HEK293T (cell line): ENCODE measurements at regions not wholly inside any gene's neighbourhood (a gene's known extent, or its start where the extent isn't known, plus 50 kb on each side); places are given as distances from the start of the nearest gene placed in this dataset.

ENCODE experiments used
- CTCF ChIA-PET: fragments of 350-600 bp; formaldehyde crosslinking; extraction: SDS; loops from one replicate; lab custom pipeline; 2021; ENCODE audit warnings: antibody characterized with exemption, inconsistent platforms; lab: Yijun Ruan, JAX
- POLR2A ChIA-PET: fragments of 350-600 bp; formaldehyde crosslinking; extraction: SDS; loops from one replicate; lab custom pipeline; 2020; ENCODE audit warnings: antibody characterized with exemption, inconsistent platforms; lab: Yijun Ruan, JAX
- DNase-seq: peaks from one replicate; pipeline ENCODE4 v3.0.0; 2012; ENCODE audit warnings: mixed read lengths; ENCODE audit errors: extremely low spot score
- ARNT ChIP-seq: fragments of 450-650 bp; IDR thresholded peaks from 2 replicates; pipeline ENCODE4 v1.6.1; 2017; ENCODE audit warnings: mild to moderate bottlenecking
- BHLHE40 ChIP-seq: fragments of 450-650 bp; IDR thresholded peaks from 2 replicates; pipeline ENCODE4 v1.6.1; 2016; ENCODE audit warnings: mild to moderate bottlenecking, moderate library complexity, borderline replicate concordance
- CTBP1 ChIP-seq: fragments of 450-650 bp; IDR thresholded peaks from 2 replicates; pipeline ENCODE4 v1.6.1; 2016; ENCODE audit warnings: borderline replicate concordance
- FOXA1 ChIP-seq: fragments of 450-650 bp; IDR thresholded peaks from 2 replicates; pipeline ENCODE4 v1.6.1; 2016; ENCODE audit warnings: mild to moderate bottlenecking
- FOXK2 ChIP-seq: fragments of 450-650 bp; IDR thresholded peaks from 2 replicates; pipeline ENCODE4 v1.6.1; 2016; ENCODE audit warnings: mild to moderate bottlenecking
- FOXM1 ChIP-seq: fragments of 450-650 bp; IDR thresholded peaks from 2 replicates; pipeline ENCODE4 v1.6.1; 2017; ENCODE audit warnings: mild to moderate bottlenecking, borderline replicate concordance
- HDGF ChIP-seq: fragments of 450-650 bp; IDR thresholded peaks from 2 replicates; pipeline ENCODE4 v1.6.1; 2017; ENCODE audit warnings: antibody characterized with exemption, borderline replicate concordance
- L3MBTL2 ChIP-seq: fragments of 450-650 bp; conservative IDR thresholded peaks from 2 replicates; pipeline ENCODE4 v1.6.1; 2016; ENCODE audit warnings: mild to moderate bottlenecking
- LEF1 ChIP-seq: fragments of 450-650 bp; IDR thresholded peaks from 2 replicates; pipeline ENCODE4 v1.6.1; 2017; ENCODE audit warnings: mild to moderate bottlenecking, borderline replicate concordance
- NFRKB ChIP-seq: fragments of 450-650 bp; IDR thresholded peaks from 2 replicates; pipeline ENCODE4 v1.6.1; 2016; ENCODE audit warnings: mild to moderate bottlenecking, moderate library complexity
- SP1 ChIP-seq: fragments of 450-650 bp; IDR thresholded peaks from 2 replicates; pipeline ENCODE4 v1.6.1; 2017
- SUZ12 ChIP-seq: fragments of 450-650 bp; IDR thresholded peaks from 2 replicates; pipeline ENCODE4 v1.6.1; 2016; ENCODE audit warnings: mild to moderate bottlenecking
- TARDBP ChIP-seq: fragments of 450-650 bp; IDR thresholded peaks from 2 replicates; pipeline ENCODE4 v1.6.1; 2016
- ZNF384 ChIP-seq: fragments of 450-650 bp; IDR thresholded peaks from 2 replicates; pipeline ENCODE4 v1.6.1; 2016
- TF ChIP-seq, protein P1 (sequence below): fragments of 450-650 bp; IDR thresholded peaks from 2 replicates; pipeline ENCODE4 v1.6.1; 2016

DNA sequence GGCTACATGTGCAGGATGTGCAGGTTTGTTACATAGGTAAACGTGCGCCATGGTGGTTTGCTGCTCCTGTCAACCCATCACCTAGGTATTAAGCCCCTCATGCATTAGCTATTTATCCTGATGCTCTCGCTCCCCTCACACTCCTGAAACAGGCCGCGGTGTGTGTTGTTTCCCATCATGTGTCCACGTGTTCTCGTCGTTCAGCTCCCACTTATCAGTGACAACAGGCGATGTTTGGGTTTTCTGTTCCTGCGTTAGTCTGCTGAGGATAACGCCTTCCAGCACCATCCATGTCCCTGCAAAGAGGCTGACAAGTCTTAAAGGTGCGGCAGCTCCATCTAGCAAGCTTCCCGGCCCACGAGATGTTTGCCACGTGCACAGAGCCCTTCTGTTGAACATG is 175.1 kb downstream of the FOXL1 start:
- DNase-seq: no peak
- CTCF ChIA-PET: no interaction called here
- POLR2A ChIA-PET: no interaction called here
- TF ChIP-seq HDGF (no peak), FOXK2 (no peak)

DNA sequence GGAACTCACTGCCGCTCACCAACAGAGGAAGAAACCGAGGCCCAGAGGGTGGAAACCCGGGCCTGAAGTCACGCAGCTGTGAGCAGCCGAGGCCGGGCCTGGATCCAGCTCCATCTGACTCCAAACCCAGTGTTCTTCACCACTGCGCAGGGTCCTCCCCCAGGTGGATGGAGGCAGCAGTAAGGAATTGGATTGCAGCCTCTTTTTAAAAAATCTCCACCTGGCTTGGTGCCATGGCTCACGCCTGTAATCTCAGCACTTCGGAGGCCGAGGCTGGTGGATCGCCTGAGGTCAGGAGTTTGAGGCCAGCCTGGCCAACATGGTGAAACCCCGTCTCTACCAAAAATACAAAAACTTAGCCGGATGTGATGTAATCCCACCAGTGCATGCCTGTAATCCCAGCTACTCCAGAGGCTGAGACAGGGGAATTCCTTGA is 177.2 kb downstream of the FOXL1 start:
- CTCF ChIA-PET: no interaction called here
- DNase-seq: no peak
- POLR2A ChIA-PET: no interaction called here
- TF ChIP-seq L3MBTL2 (no peak), ZNF384 (no peak), SUZ12 (no peak), FOXK2 (no peak)

DNA sequence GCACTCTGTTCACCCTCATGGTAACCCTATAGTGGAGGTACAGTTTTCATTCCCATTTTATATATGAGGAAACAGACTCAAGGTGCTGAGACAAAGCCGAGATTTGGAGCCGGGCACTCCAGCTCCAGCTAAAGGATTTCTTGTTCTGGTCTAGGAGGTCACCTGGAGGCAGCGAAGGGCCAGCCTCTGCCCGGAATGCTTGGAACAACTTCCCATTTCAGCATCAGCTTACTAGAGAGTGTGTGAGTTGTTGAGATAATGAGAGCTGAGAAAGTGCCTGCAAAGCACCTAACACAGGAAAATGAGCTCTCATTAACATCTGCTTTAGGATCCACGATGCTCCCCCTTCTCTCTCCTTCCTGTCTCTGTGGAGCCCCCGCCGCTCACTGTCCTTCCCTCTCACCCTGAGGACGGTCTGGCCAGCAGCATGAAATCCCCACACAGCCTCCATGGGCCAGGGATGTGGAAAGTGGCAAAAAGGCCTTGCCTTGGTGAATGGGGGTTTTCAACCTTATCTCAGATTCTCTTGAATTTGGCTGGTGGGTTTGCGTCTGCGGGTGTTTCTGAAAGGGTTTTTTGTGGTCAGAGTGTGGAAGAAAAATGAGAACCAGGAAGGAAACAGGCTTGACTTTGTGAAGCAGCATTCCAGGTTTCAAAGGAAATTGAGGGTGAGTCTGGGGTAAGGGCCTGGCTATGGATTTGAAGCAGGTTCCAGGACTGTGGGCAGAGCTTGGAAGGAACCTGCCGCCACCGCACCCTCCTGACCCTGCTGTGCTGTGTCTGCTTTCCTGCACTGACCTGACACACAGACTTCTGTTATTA is 178.7 kb downstream of the FOXL1 start:
- TF ChIP-seq ARNT (no peak), L3MBTL2 (no peak), FOXM1 (no peak), FOXK2 (no peak), LEF1 (no peak), NFRKB (no peak), HDGF (no peak)
- DNase-seq: no peak
- ChIA-PET POLR2A (interaction anchor here (0.9 kb wide), 1 partner anchor 15 kb away, joined by 3 read pairs; no protein-coding TSS in a partner anchor), CTCF (interaction anchor here (0.7 kb wide), 1 partner anchor 286 kb away, joined by 3 read pairs; no protein-coding TSS in a partner anchor)

DNA sequence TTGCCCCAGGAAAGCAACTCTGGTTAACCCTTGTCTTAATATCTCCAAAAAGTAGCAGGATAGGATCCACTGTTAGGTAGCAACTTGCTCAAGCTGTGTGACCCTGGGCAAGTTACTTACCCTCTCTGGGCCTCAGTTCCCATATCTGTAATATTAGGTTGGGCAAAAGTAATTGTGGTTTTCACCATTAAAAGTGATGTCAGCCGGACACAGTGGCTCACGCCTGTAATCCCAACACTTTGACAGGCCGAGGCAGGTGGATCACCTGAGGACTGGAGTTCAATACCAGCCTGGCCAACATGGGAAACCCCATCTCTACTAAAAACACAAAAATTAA is 179.3 kb downstream of the FOXL1 start:
- TF ChIP-seq ARNT (no peak), LEF1 (no peak), FOXK2 (no peak)
- CTCF ChIA-PET: no interaction called here
- POLR2A ChIA-PET: no interaction called here
- no peak for DNase-seq

DNA sequence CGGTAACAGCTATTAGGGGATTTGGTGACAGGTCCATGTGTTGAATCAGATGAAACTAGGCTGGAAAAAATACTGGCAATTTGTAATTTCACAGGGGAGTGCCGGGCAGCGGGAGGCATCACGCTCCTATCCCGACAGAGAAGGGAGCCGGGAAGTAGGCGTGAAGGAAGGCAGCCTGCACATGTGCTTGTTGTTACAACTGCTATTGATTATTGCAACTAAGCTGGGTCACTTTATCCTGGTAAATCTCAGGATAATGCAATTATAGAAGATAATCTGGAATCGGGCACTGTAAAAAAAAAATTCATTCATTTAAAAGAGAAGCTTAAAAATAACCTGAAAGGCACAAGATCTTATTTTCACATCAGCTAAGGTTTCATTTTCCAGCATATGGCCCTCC is 180.6 kb downstream of the FOXL1 start:
- CTCF ChIA-PET: no interaction called here
- POLR2A ChIA-PET: no interaction called here
- no peak for TF ChIP-seq HDGF
- no peak for TF ChIP-seq FOXK2
- no peak for TF ChIP-seq ARNT
- TF ChIP-seq LEF1: no peak
- no peak for TF ChIP-seq TARDBP
- TF ChIP-seq FOXA1: no peak
- no peak for TF ChIP-seq CTBP1
- no peak for TF ChIP-seq NFRKB
- TF ChIP-seq BHLHE40: no peak
- no peak for TF ChIP-seq FOXM1
- TF ChIP-seq, protein P1, sequence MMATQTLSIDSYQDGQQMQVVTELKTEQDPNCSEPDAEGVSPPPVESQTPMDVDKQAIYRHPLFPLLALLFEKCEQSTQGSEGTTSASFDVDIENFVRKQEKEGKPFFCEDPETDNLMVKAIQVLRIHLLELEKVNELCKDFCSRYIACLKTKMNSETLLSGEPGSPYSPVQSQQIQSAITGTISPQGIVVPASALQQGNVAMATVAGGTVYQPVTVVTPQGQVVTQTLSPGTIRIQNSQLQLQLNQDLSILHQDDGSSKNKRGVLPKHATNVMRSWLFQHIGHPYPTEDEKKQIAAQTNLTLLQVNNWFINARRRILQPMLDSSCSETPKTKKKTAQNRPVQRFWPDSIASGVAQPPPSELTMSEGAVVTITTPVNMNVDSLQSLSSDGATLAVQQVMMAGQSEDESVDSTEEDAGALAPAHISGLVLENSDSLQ: no peak
- TF ChIP-seq SP1: no peak
- no peak for TF ChIP-seq SUZ12
- no peak for DNase-seq

DNA sequence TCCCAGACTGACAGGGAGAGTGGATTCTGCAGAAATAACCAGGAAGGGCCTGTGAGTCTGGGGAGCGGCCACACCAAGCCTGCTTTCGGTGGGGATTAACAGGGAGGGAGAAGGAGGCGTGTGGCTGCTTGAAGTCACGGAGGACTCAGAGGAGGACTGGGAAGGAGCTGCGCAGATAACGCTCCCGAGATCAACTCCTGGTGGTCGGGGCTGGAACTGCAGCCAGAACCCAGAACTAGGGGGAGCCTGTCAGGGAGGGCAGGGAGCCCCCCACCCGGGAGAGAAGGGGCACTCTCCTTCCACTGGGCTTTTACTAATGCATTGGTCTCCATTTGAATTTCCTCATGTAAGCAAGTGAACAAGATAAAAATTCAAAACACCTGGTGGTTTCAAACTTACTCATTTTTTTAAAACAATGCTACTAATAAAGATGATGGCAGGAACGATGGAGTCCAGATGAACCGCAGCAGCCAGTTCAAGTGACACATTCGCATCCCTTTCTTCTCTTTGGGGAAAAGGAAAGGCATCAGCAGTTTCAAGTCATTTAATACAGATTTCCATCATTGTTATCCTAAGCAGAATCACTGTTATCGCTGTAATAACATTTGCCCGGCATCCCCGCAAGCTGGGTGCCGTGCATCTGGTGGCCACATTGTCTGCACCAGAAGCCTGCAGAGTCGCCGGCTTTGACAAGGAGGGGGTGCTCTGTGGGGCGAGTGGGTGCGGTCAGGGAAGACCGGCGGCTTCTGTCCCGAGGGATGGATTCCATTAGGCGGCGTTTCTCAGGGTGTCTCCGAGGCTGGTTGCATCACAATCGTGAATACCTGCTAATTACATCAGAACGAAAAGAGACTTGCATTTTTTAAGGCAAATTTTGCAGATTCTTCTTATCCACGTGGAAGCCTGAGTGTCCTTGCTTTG is 183.0 kb downstream of the FOXL1 start:
- TF ChIP-seq BHLHE40 (no peak), FOXM1 (peak; percentile 51; the same call in 1 of the 2 replicates)
- POLR2A ChIA-PET: interaction anchor here (0.9 kb wide), 1 partner anchor 185 kb away, joined by 3 read pairs; no protein-coding TSS in a partner anchor

DNA sequence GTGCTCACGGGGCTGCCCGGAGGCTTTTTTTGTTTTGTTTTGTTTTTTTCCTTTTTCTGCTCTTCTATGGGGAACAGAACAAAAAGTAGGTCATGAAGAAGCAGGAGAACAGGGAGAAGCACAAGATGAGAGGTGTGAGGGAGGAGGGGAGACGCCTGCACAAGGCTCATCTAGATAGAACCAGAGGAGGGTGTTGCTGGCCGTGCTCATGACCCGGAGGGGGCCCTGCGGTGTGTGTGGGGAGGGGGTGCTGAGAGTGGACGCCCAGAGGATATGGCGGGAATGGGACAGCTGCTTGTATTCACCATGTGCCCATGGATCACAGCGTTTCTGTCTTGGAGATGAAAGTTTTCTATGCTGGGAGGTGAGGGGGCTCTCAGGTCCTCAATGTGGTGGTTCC is 183.7 kb downstream of the FOXL1 start:
- POLR2A ChIA-PET: no interaction called here
- DNase-seq: no peak
- CTCF ChIA-PET: interaction anchor here (1.2 kb wide), 1 partner anchor 56 kb away, joined by 3 read pairs; no protein-coding TSS in a partner anchor
- TF ChIP-seq L3MBTL2 (0 out of 2 replicates have a peak, but pooled peaks have one; percentile 29), TARDBP (no peak)

More for the DNA sequence above, 183.0 kb downstream of the FOXL1 start:
- DNase-seq: peak; percentile 78
- CTCF ChIA-PET: interaction anchor here (1.0 to 1.5 kb wide), 6 partner anchors 9 to 197 kb away, joined by 3 to 5 read pairs (median 3); no protein-coding TSS in a partner anchor

DNA sequence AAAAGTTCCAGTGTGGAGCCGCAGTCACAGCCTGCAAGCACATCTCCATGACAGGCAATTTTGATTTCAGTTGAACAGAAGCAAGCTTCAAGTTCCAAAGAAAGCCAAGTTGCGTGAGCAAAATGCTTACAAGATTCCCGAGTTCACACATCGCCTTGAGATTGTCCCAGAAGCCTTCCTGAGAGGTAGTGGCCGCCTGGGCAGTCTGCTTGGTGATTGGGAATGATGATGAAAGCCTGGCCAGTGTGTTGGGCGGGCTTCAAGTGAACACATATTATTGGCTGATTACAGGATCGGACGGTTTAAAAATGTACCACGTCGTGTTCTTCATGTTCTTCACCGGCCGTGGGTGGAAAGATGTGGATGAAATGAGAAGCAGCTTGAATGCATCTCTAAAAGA is 185.5 kb downstream of the FOXL1 start:
- POLR2A ChIA-PET: interaction anchor here (1.0 kb wide), 1 partner anchor 22 kb away, joined by 3 read pairs; no protein-coding TSS in a partner anchor
- CTCF ChIA-PET: interaction anchor here (0.7 kb wide), 1 partner anchor 142 kb away, joined by 4 read pairs; no protein-coding TSS in a partner anchor
- TF ChIP-seq ZNF384 (no peak), FOXM1 (no peak), SUZ12 (no peak), LEF1 (no peak), TARDBP (no peak)
- TF ChIP-seq, protein P1: no peak
- DNase-seq: no peak
